HCT116 (cell line): ENCODE measurements at regions not wholly inside any gene's neighbourhood (a gene's known extent, or its start where the extent isn't known, plus 50 kb on each side); places are given as distances from the start of the nearest gene placed in this dataset.

ENCODE experiments used
- ATAC-seq: fragments of 200-7000 bp; cut with Tn5 transposase; 2 replicates; pipeline ENCODE4 v1.9.1; 2020; ENCODE audit warnings: mild to moderate bottlenecking, moderate library complexity
- BruUV-seq: library from RNA; stranded (reverse); fragments of 400-500 nt; replicated peaks from 2 replicates; lab custom pipeline; 2021; lab: Mats Ljungman, UMichigan
- CTCF ChIA-PET: fragments of 300-600 bp; sonication (Branson Sonifier 250); formaldehyde crosslinking; loops from one replicate; lab custom pipeline; 2021; ENCODE audit warnings: antibody characterized with exemption; lab: Charles Lee
- POLR2A ChIA-PET: fragments of 300-600, 350-600 bp; sonication (Branson Sonifier 250); formaldehyde crosslinking; loops from one replicate; lab custom pipeline; 2021; ENCODE audit warnings: antibody characterized with exemption; lab: Charles Lee
- RAD21 ChIA-PET, 2 experiments: fragments of 300-600 bp; sonication (Branson Sonifier 250); formaldehyde crosslinking; loops; one replicate each; lab custom pipeline; 2023; ENCODE audit warnings: low total read pairs in 2 of 2; ENCODE audit not compliant: uncharacterized antibody in 2 of 2, unreplicated experiment in 2 of 2, low non-redundant PET in 1 of 2; lab: Charles Lee
- DNase-seq: peaks from one replicate; pipeline ENCODE4 v3.0.0-alpha.2; 2010; ENCODE audit warnings: low read depth, low spot score
- H2AFZ ChIP-seq: fragments of 200-600 bp; shearing (Covaris generic), sonication (generic); 2 replicates; pipeline ENCODE4 v1.6.1; 2017; ENCODE audit warnings: low read depth, mixed run types, mixed read lengths, antibody characterized with exemption, low read length; ENCODE audit not compliant: poor library complexity, severe bottlenecking
- H3K27ac ChIP-seq: 2 replicates; pipeline ENCODE4 v1.5.1; 2012; ENCODE audit warnings: low read depth, low read length
- H3K27me3 ChIP-seq: fragments of 200-600 bp; sonication (generic); 2 replicates; pipeline ENCODE4 v1.6.1; 2016; ENCODE audit warnings: mixed run types, low read length, mixed read lengths; ENCODE audit not compliant: insufficient read depth
- H3K36me3 ChIP-seq, 2 experiments: fragments of 200-500 bp in 1 of 2; fragments of 200-600 bp in 1 of 2; sonication (Bioruptor generic) in 1 of 2; sonication (generic) in 1 of 2; 2 replicates each; pipeline versions ENCODE4 v1.5.1 to v1.6.1; 2014 to 2016; ENCODE audit warnings: low read length in 2 of 2, inconsistent platforms in 1 of 2, mixed read lengths in 1 of 2, mixed run types in 1 of 2; ENCODE audit not compliant: insufficient read depth in 2 of 2, control insufficient read depth in 1 of 2
- H3K4me1 ChIP-seq, 2 experiments: fragments of 200-600 bp in 1 of 2; sonication (generic) in 1 of 2; 2 replicates each; pipeline versions ENCODE4 v1.5.1 to v1.6.1; 2012 to 2017; ENCODE audit warnings: low read length in 2 of 2, inconsistent platforms in 1 of 2, mild to moderate bottlenecking in 1 of 2, mixed read lengths in 1 of 2, mixed run types in 1 of 2, moderate library complexity in 1 of 2; ENCODE audit not compliant: insufficient read depth in 2 of 2, control insufficient read depth in 1 of 2
- H3K4me2 ChIP-seq: fragments of 200-600 bp; sonication (generic); 2 replicates; pipeline ENCODE4 v1.6.1; 2017; ENCODE audit warnings: mixed run types, low read length, mixed read lengths
- H3K4me3 ChIP-seq, 2 experiments: fragments of 200-600 bp in 1 of 2; sonication (generic) in 1 of 2; replicated peaks in 1 of 2; 2 replicates each; pipeline ENCODE4 v1.5.1; 2011 to 2016; ENCODE audit warnings: low read length in 2 of 2, control low read depth in 1 of 2, low read depth in 1 of 2, mild to moderate bottlenecking in 1 of 2, mixed read lengths in 1 of 2, mixed run types in 1 of 2
- H3K79me2 ChIP-seq: fragments of 200-600 bp; sonication (generic); 2 replicates; pipeline ENCODE4 v1.6.1; 2017; ENCODE audit warnings: mild to moderate bottlenecking, mixed run types, low read length, moderate library complexity, mixed read lengths; ENCODE audit not compliant: insufficient read depth
- H3K9ac ChIP-seq: fragments of 200-600 bp; sonication (generic); 2 replicates; pipeline ENCODE4 v1.6.1; 2016; ENCODE audit warnings: low read length, mixed read lengths
- H3K9me2 ChIP-seq: fragments of 200-600 bp; sonication (generic), shearing (Covaris generic); 2 replicates; pipeline ENCODE4 v1.6.1; 2017; ENCODE audit warnings: mixed run types, mild to moderate bottlenecking, moderate library complexity; ENCODE audit not compliant: insufficient read depth
- H3K9me3 ChIP-seq, 2 experiments: fragments of 200-500 bp in 1 of 2; fragments of 200-600 bp in 1 of 2; sonication (Bioruptor generic) in 1 of 2; sonication (generic) in 1 of 2; 2 replicates each; pipeline ENCODE4 v1.6.1; 2014 to 2017; ENCODE audit warnings: low read length in 2 of 2, mixed read lengths in 2 of 2, inconsistent platforms in 1 of 2, low read depth in 1 of 2, mild to moderate bottlenecking in 1 of 2, mixed run types in 1 of 2, moderate library complexity in 1 of 2; ENCODE audit not compliant: control insufficient read depth in 1 of 2, insufficient read depth in 1 of 2
- H4K20me1 ChIP-seq: fragments of 200-600 bp; sonication (generic), shearing (Covaris generic); 2 replicates; pipeline ENCODE4 v1.6.1; 2017; ENCODE audit warnings: mixed run types, mild to moderate bottlenecking, moderate library complexity; ENCODE audit not compliant: insufficient read depth
- CBX3 ChIP-seq: IDR thresholded peaks from 2 replicates; pipeline ENCODE4 v1.6.1; 2012; ENCODE audit warnings: low read depth
- CEBPB ChIP-seq: IDR thresholded peaks from 2 replicates; pipeline ENCODE4 v1.6.1; 2012; ENCODE audit warnings: low read depth
- ELF1 ChIP-seq: IDR thresholded peaks from 2 replicates; pipeline ENCODE4 v1.6.1; 2012; ENCODE audit warnings: low read depth, borderline replicate concordance
- EZH2phosphoT487 ChIP-seq: fragments of 200-600 bp; IDR thresholded peaks from 2 replicates; pipeline ENCODE4 v1.6.1; 2018; ENCODE audit warnings: antibody characterized with exemption, borderline replicate concordance
- FOSL1 ChIP-seq: IDR thresholded peaks from 2 replicates; pipeline ENCODE4 v1.6.1; 2012; ENCODE audit warnings: low read depth
- POLR2A ChIP-seq: IDR thresholded peaks from 2 replicates; pipeline ENCODE4 v1.7.0; 2011; ENCODE audit warnings: borderline replicate concordance; ENCODE audit not compliant: insufficient read depth, insufficient read length; ENCODE audit errors: extremely low read depth
- RAD21 ChIP-seq: IDR thresholded peaks from 2 replicates; pipeline ENCODE4 v1.6.1; 2012; ENCODE audit warnings: low read depth, mild to moderate bottlenecking
- SP1 ChIP-seq: IDR thresholded peaks from 2 replicates; pipeline ENCODE4 v1.6.1; 2012; ENCODE audit warnings: low read depth
- SRF ChIP-seq: IDR thresholded peaks from 2 replicates; pipeline ENCODE4 v1.6.1; 2012; ENCODE audit warnings: low read depth
- YY1 ChIP-seq: IDR thresholded peaks from 2 replicates; pipeline ENCODE4 v1.6.1; 2011; ENCODE audit warnings: low read length, low read depth, moderate library complexity, mild to moderate bottlenecking; ENCODE audit not compliant: insufficient replicate concordance; ENCODE audit errors: extremely low read depth
- ZNF274 ChIP-seq: fragments of 200-500 bp; sonication (Bioruptor generic); IDR thresholded peaks from 2 replicates; pipeline ENCODE4 v1.6.1; 2014; ENCODE audit warnings: mild to moderate bottlenecking, low read depth, low read length, inconsistent platforms
- intact Hi-C: fragments of 100-400 bp; cut with micrococcal nuclease; formaldehyde crosslinking; loops from 2 replicates; pipeline ENCODE4 v1.10.0; 2022
- TF ChIP-seq, protein P1 (sequence below): IDR thresholded peaks from 2 replicates; pipeline ENCODE4 v1.6.1; 2012
- TF ChIP-seq, protein P2 (sequence below): IDR thresholded peaks from 2 replicates; pipeline ENCODE4 v1.6.1; 2011; ENCODE audit warnings: mild to moderate bottlenecking, low read length, moderate library complexity; ENCODE audit not compliant: insufficient replicate concordance; ENCODE audit errors: extremely low read depth

DNA sequence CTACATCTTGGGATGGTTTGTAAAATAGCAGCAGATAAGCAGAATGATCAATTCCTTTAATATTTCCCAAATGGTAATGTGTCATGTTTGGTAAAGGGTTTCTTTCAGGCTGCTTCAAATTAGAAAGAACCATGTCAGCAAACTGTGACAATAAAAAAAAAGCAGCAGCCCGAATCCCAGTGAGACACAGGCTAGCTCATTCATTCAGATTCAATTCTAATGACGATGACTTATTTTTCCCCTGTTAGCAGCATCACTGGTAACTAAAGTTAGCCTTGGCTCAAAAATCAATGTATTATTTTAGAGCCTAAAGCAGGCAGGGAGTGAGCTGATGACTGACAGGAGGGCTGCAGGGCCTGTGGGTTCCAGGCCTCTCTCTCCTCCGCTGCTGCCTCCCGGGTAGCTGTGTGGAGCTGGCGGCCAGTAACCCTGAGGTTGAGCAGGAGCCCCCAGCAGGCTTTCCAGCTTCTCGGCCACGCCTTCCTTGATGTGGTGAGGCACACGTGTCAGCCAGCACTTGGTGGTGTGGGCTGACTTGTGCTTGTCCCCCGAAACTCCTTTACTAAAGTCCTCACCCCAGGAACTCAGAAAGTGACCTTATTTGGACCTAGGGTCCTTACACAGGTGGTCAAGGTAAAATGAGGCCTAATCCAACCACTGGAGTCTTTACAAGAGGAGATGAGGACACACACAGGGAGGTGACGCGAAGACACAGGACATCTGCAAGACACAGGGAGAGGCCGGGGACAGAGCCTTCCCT is 120.5 kb upstream of the HS6ST1 start:
- Histone ChIP-seq H3K9ac (no peak overlapping the region), H3K4me3 (no peak overlapping the region), H3K4me1 (no peaks in the 10 kb centered on the region), H4K20me1 (no peaks in the 10 kb centered on the region), H3K27ac (no peak overlapping the region), H3K79me2 (no peaks in the 10 kb centered on the region), H3K9me2 (no peaks in the 10 kb centered on the region), H3K27me3 (no peaks in the 10 kb centered on the region), H3K36me3 (no peaks in the 10 kb centered on the region), H2AFZ (no peak overlapping the region), H3K4me2 (no peak overlapping the region), H3K9me3 (no peaks in the 10 kb centered on the region)
- TF ChIP-seq RAD21 (no peak), ELF1 (no peak), YY1 (no peak), EZH2phosphoT487 (no peak), CEBPB (no peak), ZNF274 (no peak), POLR2A (no peak), FOSL1 (no peak), CBX3 (no peak), SP1 (no peak), SRF (no peak)
- TF ChIP-seq, protein P1, sequence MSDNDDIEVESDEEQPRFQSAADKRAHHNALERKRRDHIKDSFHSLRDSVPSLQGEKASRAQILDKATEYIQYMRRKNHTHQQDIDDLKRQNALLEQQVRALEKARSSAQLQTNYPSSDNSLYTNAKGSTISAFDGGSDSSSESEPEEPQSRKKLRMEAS = no peak
- TF ChIP-seq, protein P2, sequence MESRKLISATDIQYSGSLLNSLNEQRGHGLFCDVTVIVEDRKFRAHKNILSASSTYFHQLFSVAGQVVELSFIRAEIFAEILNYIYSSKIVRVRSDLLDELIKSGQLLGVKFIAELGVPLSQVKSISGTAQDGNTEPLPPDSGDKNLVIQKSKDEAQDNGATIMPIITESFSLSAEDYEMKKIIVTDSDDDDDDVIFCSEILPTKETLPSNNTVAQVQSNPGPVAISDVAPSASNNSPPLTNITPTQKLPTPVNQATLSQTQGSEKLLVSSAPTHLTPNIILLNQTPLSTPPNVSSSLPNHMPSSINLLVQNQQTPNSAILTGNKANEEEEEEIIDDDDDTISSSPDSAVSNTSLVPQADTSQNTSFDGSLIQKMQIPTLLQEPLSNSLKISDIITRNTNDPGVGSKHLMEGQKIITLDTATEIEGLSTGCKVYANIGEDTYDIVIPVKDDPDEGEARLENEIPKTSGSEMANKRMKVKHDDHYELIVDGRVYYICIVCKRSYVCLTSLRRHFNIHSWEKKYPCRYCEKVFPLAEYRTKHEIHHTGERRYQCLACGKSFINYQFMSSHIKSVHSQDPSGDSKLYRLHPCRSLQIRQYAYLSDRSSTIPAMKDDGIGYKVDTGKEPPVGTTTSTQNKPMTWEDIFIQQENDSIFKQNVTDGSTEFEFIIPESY = no peak
- POLR2A ChIA-PET = no interaction called here
- CTCF ChIA-PET = no interaction called here
- ATAC-seq (no peak), DNase-seq (no peak)
- BruUV-seq = no TSS peak
- RAD21 ChIA-PET = no interaction called here
- intact Hi-C loops = no loop called here
